B cell (primary cell): ENCODE measurements at regions not wholly inside any gene's neighbourhood (a gene's known extent, or its start where the extent isn't known, plus 50 kb on each side); places are given as distances from the start of the nearest gene placed in this dataset.

Source experiments
- ATAC-seq: fragments of 200-7000 bp; cut with Tn5 transposase; one replicate; pipeline ENCODE4 v1.10.0; 2021; ENCODE audit warnings: low read depth, mild to moderate bottlenecking, moderate number of reproducible peaks, moderate library complexity
- CTCF ChIA-PET: fragments of 350-600 bp; sonication (Branson Sonifier 250); formaldehyde crosslinking; loops from one replicate; lab custom pipeline; 2021; ENCODE audit warnings: antibody characterized with exemption, inconsistent platforms; lab: Charles Lee
- POLR2A ChIA-PET: fragments of 350-600 bp; sonication (Branson Sonifier 250); formaldehyde crosslinking; loops from one replicate; lab custom pipeline; 2021; ENCODE audit warnings: antibody characterized with exemption; lab: Charles Lee
- DNase-seq: peaks from one replicate; pipeline ENCODE4 v3.0.0; 2013
- H2AFZ ChIP-seq: 2 replicates; pipeline ENCODE4 v1.6.1; 2012; ENCODE audit warnings: mild to moderate bottlenecking, low read depth, low read length; ENCODE audit not compliant: insufficient read depth, poor library complexity, severe bottlenecking
- H3K27ac ChIP-seq, 2 donors: 1 replicate in 1 of 2; 2 replicates in 1 of 2; pipeline ENCODE4 v1.5.1; 2012 to 2013; ENCODE audit warnings: low read length in 2 of 2, mild to moderate bottlenecking in 2 of 2, moderate library complexity in 1 of 2
- H3K27me3 ChIP-seq, 4 experiments: fragments of 200-600 bp in 1 of 4; sonication (generic) in 1 of 4; replicated peaks in 1 of 4; 1 replicate in 2 of 4; 2 replicates in 2 of 4; pipeline versions ENCODE4 v1.6.1 to v1.7.0; 2013 to 2016; ENCODE audit warnings: low read length in 3 of 4, mild to moderate bottlenecking in 2 of 4, mixed read lengths in 1 of 4, moderate library complexity in 1 of 4; ENCODE audit not compliant: insufficient read depth in 4 of 4, control insufficient read depth in 3 of 4; ENCODE audit errors: control extremely low read depth in 1 of 4
- H3K36me3 ChIP-seq, 2 experiments: replicated peaks in 1 of 2; 1 replicate in 1 of 2; 2 replicates in 1 of 2; pipeline versions ENCODE4 v1.6.1 to v1.7.1; 2013; ENCODE audit warnings: low read length in 1 of 2; ENCODE audit not compliant: insufficient read depth in 2 of 2, control insufficient read depth in 1 of 2; ENCODE audit errors: control extremely low read depth in 1 of 2, extremely low read depth in 1 of 2
- H3K4me1 ChIP-seq, 2 donors: fragments of 200-600 bp in 1 of 2; sonication (generic) in 1 of 2; 1 replicate in 1 of 2; 2 replicates in 1 of 2; pipeline versions ENCODE4 v1.5.1 to v1.6.1; 2013 to 2017; ENCODE audit warnings: low read length in 2 of 2; ENCODE audit not compliant: control insufficient read depth in 2 of 2, insufficient read depth in 2 of 2
- H3K4me2 ChIP-seq: replicated peaks from 2 replicates; pipeline ENCODE3; 2012; ENCODE audit warnings: mild to moderate bottlenecking, low read depth, low read length; ENCODE audit not compliant: poor library complexity, severe bottlenecking
- H3K4me3 ChIP-seq, 5 experiments: fragments of 200-600 bp in 1 of 5; sonication (generic) in 1 of 5; 1 replicate in 3 of 5; 2 replicates in 2 of 5; pipeline versions ENCODE4 v1.5.1 to v1.7.0; 2011 to 2016; ENCODE audit warnings: low read length in 4 of 5, mild to moderate bottlenecking in 4 of 5, low read depth in 2 of 5, control low read depth in 1 of 5, moderate library complexity in 1 of 5; ENCODE audit not compliant: insufficient read depth in 1 of 5; ENCODE audit errors: control extremely low read depth in 1 of 5, extremely low read depth in 1 of 5
- H3K79me2 ChIP-seq: fragments of 200-600 bp; sonication (generic); one replicate; pipeline ENCODE4 v1.6.0; 2016; ENCODE audit warnings: low read length; ENCODE audit not compliant: control insufficient read depth, insufficient read depth
- H3K9ac ChIP-seq: fragments of 200-600 bp; sonication (generic); 2 replicates; pipeline ENCODE4 v1.6.1; 2017; ENCODE audit warnings: mild to moderate bottlenecking, low read length, moderate library complexity
- H3K9me3 ChIP-seq, 3 donors: one replicate each; pipeline versions ENCODE4 v1.6.1 to v1.7.1; 2013; ENCODE audit warnings: low read length in 2 of 3; ENCODE audit not compliant: control insufficient read depth in 2 of 3, insufficient read depth in 1 of 3; ENCODE audit errors: control extremely low read depth in 1 of 3
- H4K20me1 ChIP-seq: 2 replicates; pipeline ENCODE4 v1.6.0; 2012; ENCODE audit warnings: mild to moderate bottlenecking, low read length; ENCODE audit not compliant: insufficient read depth, control insufficient read depth, poor library complexity, severe bottlenecking
- H3K27ac Mint-ChIP-seq: one replicate; pipeline ENCODE4 v1.8.0; 2021; ENCODE audit warnings: mixed read lengths
- H3K27me3 Mint-ChIP-seq: one replicate; pipeline ENCODE4 v1.8.0; 2021; ENCODE audit warnings: mixed read lengths
- H3K4me1 Mint-ChIP-seq: one replicate; pipeline ENCODE4 v1.8.0; 2021; ENCODE audit warnings: mixed read lengths
- H3K4me3 Mint-ChIP-seq: one replicate; pipeline ENCODE4 v1.8.0; 2021; ENCODE audit warnings: mixed read lengths
- H3K9me3 Mint-ChIP-seq: one replicate; pipeline ENCODE4 v1.8.0; 2022; ENCODE audit warnings: mixed read lengths; ENCODE audit not compliant: insufficient read depth
- EZH2 ChIP-seq: IDR thresholded peaks from 2 replicates; pipeline ENCODE4 v1.6.1; 2012; ENCODE audit warnings: borderline replicate concordance, low read depth, mild to moderate bottlenecking, moderate library complexity, low read length; ENCODE audit not compliant: insufficient read depth, poor library complexity, severe bottlenecking
- WGBS: methylation state at CpG from one replicate; pipeline ENCODE4 v1.1.5; 2013; ENCODE audit warnings: missing lambda C conversion rate; ENCODE audit not compliant: insufficient coverage; 5-methylcytosine and 5-hydroxymethylcytosine counted together
- intact Hi-C: fragments of 100-400 bp; cut with micrococcal nuclease; formaldehyde crosslinking; loops from one replicate; pipeline ENCODE4 v1.10.0; 2022
- TF ChIP-seq, protein P1 (sequence below): fragments of 200-600 bp; IDR thresholded peaks from one replicate; pipeline ENCODE4 v1.8.0; 2022; ENCODE audit warnings: antibody characterized with exemption, mild to moderate bottlenecking

GRCh38 chr16:86702824-86703588 lies 124.7 kb downstream of the FOXL1 start:
- TF ChIP-seq, protein P1, sequence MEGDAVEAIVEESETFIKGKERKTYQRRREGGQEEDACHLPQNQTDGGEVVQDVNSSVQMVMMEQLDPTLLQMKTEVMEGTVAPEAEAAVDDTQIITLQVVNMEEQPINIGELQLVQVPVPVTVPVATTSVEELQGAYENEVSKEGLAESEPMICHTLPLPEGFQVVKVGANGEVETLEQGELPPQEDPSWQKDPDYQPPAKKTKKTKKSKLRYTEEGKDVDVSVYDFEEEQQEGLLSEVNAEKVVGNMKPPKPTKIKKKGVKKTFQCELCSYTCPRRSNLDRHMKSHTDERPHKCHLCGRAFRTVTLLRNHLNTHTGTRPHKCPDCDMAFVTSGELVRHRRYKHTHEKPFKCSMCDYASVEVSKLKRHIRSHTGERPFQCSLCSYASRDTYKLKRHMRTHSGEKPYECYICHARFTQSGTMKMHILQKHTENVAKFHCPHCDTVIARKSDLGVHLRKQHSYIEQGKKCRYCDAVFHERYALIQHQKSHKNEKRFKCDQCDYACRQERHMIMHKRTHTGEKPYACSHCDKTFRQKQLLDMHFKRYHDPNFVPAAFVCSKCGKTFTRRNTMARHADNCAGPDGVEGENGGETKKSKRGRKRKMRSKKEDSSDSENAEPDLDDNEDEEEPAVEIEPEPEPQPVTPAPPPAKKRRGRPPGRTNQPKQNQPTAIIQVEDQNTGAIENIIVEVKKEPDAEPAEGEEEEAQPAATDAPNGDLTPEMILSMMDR: no peak
- no peak for TF ChIP-seq EZH2
- no peaks in the 10 kb centered on the region for H3K4me1 ChIP-seq
- H3K27me3 ChIP-seq: no peaks in the 10 kb centered on the region
- intact Hi-C loops: no loop called here
- ChIA-PET POLR2A (no interaction called here), CTCF (no interaction called here)
- no peak overlapping the region for H3K9ac ChIP-seq
- H3K4me3 ChIP-seq: no peak overlapping the region
- no peaks in the 10 kb centered on the region for H4K20me1 ChIP-seq
- no peak overlapping the region for H3K27ac ChIP-seq
- Mint-ChIP-seq H3K27me3 (peaks cover 9% of the 10 kb centered on the region), H3K4me3 (no peak overlapping the region), H3K27ac (no peak overlapping the region), H3K4me1 (no peaks in the 10 kb centered on the region), H3K9me3 (no peaks in the 10 kb centered on the region)
- no peaks in the 10 kb centered on the region for H3K36me3 ChIP-seq
- ATAC-seq (no peak), DNase-seq (no peak)
- peaks cover 0 to 19% (median 0%) of the 10 kb centered on the region in 3 donors for H3K9me3 ChIP-seq
- no peak overlapping the region for H3K4me2 ChIP-seq
- no peak overlapping the region for H2AFZ ChIP-seq
- 80% methylated on average over 5 of the region's 6 CpGs for WGBS
- H3K79me2 ChIP-seq: no peaks in the 10 kb centered on the region

DNA sequence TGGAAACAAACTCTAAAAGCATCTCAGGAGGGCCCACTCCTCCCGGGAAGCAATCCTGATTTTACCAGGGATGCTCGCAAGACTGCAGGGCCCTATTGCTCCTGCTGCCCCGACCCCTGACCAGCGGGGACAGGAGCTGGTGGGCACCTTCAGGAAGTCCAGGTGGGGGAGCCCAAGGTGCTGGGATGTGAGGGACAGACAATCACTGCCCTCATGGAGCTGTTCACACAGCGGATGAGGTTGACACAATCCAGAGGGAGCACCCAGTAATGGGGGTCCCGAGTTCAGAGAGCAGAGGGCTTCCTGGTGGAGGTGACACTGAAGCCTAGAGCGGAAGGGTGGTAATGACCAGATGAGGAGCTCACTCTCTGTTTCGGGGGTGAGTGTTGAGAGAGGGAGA lies 126.2 kb downstream of the FOXL1 start:
- WGBS: 81% methylated on average over 8 of the region's 8 CpGs
- CTCF ChIA-PET: no interaction called here
- H3K79me2 ChIP-seq: no peaks in the 10 kb centered on the region
- no peaks in the 10 kb centered on the region for H3K4me1 ChIP-seq
- no peaks in the 10 kb centered on the region for H3K4me1 Mint-ChIP-seq
- no peaks in the 10 kb centered on the region for H4K20me1 ChIP-seq
- intact Hi-C loops: no loop called here
- ATAC-seq (no peak), DNase-seq (no peak)
- TF ChIP-seq, protein P1: no peak
- TF ChIP-seq EZH2: no peak
- H3K4me3 ChIP-seq: no peak overlapping the region
- H3K9me3 Mint-ChIP-seq: no peaks in the 10 kb centered on the region
- no peak overlapping the region for H3K27ac ChIP-seq
- POLR2A ChIA-PET: no interaction called here
- peaks cover 0 to 23% (median 0%) of the 10 kb centered on the region in 3 donors for H3K9me3 ChIP-seq
- H3K27me3 Mint-ChIP-seq: peaks cover 8% of the 10 kb centered on the region
- no peak overlapping the region for H3K27ac Mint-ChIP-seq
- no peak overlapping the region for H2AFZ ChIP-seq
- no peaks in the 10 kb centered on the region for H3K27me3 ChIP-seq
- no peak overlapping the region for H3K9ac ChIP-seq
- H3K4me3 Mint-ChIP-seq: no peak overlapping the region
- no peaks in the 10 kb centered on the region for H3K36me3 ChIP-seq
- no peak overlapping the region for H3K4me2 ChIP-seq
